ENCODE measurements at regions not wholly inside any gene's neighbourhood (a gene's known extent, or its start where the extent isn't known, plus 50 kb on each side); places are given as distances from the start of the nearest gene placed in this dataset.

DNA sequence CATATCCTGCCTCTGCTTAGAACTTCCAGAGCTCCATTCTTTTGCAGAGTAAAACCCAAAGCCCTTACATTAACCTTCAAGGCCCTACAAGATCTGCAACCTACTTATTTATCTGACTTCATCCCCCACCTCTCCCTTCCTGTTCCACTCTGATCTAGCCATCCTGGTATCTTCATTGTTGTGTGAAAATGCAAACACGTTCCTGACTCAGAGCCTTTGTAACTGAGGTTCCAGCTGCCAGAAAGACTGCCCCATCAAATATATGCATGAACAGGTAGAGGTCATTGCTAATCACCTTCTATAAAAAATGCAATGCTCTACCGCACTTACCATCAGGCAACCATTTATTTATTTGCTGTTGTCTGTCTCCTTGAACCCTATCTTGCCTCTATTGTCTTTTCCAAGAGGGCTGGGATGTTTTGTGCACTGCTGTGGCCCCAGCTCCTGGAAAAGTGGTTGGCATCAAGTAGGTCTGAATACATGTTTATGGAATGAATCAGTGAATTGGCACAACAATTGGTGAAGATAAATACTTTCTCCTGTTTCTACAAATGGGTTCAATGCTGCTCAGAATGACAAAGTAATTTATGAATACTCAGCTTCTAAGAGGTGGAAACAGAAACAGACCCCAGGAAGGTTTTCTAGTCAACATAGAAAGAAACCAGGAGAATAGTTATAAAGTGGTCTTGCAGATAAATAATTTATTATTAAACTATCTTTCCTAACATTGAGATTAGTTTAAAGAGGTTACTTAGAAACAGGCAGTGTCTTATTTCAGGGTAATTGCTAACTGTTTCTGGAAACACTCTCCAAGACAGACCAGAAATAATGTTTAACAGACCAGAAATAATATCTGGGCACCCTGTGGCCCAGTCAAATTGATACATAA, 230.6 kb upstream of the CD180 start:
- TF ChIP-seq, protein P1, sequence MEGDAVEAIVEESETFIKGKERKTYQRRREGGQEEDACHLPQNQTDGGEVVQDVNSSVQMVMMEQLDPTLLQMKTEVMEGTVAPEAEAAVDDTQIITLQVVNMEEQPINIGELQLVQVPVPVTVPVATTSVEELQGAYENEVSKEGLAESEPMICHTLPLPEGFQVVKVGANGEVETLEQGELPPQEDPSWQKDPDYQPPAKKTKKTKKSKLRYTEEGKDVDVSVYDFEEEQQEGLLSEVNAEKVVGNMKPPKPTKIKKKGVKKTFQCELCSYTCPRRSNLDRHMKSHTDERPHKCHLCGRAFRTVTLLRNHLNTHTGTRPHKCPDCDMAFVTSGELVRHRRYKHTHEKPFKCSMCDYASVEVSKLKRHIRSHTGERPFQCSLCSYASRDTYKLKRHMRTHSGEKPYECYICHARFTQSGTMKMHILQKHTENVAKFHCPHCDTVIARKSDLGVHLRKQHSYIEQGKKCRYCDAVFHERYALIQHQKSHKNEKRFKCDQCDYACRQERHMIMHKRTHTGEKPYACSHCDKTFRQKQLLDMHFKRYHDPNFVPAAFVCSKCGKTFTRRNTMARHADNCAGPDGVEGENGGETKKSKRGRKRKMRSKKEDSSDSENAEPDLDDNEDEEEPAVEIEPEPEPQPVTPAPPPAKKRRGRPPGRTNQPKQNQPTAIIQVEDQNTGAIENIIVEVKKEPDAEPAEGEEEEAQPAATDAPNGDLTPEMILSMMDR (IDR thresholded peaks at IDR 0.05) = no peak
- no peak for TF ChIP-seq EP300 (IDR thresholded peaks at IDR 0.05; ENCODE audit: low read depth)
